Heart left ventricle (tissue), 13 donors: ENCODE measurements at regions not wholly inside any gene's neighbourhood (a gene's known extent, or its start where the extent isn't known, plus 50 kb on each side); places are given as distances from the start of the nearest gene placed in this dataset.

Experiments
- POLR2A ChIP-seq, 2 donors: fragments of 450-650 bp; IDR thresholded peaks; one replicate each; pipeline ENCODE4 v1.6.1; 2017; ENCODE audit warnings: antibody characterized with exemption in 2 of 2, mild to moderate bottlenecking in 2 of 2, moderate library complexity in 2 of 2
- TF ChIP-seq, protein P1 (sequence below), 12 donors: fragments of 200-600 bp; sonication (generic) in 4 of 12; IDR thresholded peaks; one replicate each; pipeline versions ENCODE4 v1.5.0 to v1.8.0; 2018 to 2022; ENCODE audit warnings: antibody characterized with exemption in 12 of 12, mild to moderate bottlenecking in 5 of 12
- donor health status: ischemic (EF 13 %, LVEDD 7.1; RV severe dilation, severe dysfunction).
- donor health status: DM: no; HTN: yes; CAD: no.
- donor health status: DM: no; HTN: no; CAD: no.
- donor health status: ischemic (EF 25% LVEDD 6.9; RV normal size, moderate dysfunction).
- donor health status: ischemic (EF 25% LVEDD 5.7; RV mildly dilated, moderate dysfunction).
- donor health status: ischemic (EF 35%, LVEDD 5.7; RV mildly dilated, moderate dysfunction).
- donor health status: nonischemic (EF 11% LVEDD 7.7; RV severe dilation, severe dysfunction).
- donor health status: DM: yes; HTN: yes; CAD: no.
- donor health status: PGD.
- donor health status: ischemic (EF 29% LVEDD 5.4; RV normal size, mild dysfunction).
- donor health status: nonischemic (EF 23%, LVEDD 6.1; RV moderate dilation, normal function).

- TF ChIP-seq, protein P1, sequence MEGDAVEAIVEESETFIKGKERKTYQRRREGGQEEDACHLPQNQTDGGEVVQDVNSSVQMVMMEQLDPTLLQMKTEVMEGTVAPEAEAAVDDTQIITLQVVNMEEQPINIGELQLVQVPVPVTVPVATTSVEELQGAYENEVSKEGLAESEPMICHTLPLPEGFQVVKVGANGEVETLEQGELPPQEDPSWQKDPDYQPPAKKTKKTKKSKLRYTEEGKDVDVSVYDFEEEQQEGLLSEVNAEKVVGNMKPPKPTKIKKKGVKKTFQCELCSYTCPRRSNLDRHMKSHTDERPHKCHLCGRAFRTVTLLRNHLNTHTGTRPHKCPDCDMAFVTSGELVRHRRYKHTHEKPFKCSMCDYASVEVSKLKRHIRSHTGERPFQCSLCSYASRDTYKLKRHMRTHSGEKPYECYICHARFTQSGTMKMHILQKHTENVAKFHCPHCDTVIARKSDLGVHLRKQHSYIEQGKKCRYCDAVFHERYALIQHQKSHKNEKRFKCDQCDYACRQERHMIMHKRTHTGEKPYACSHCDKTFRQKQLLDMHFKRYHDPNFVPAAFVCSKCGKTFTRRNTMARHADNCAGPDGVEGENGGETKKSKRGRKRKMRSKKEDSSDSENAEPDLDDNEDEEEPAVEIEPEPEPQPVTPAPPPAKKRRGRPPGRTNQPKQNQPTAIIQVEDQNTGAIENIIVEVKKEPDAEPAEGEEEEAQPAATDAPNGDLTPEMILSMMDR (IDR thresholded peaks at IDR 0.05) = no peak
- no peak for TF ChIP-seq POLR2A (IDR thresholded peaks at IDR 0.05)
These were observed 599.9 kb upstream of the RGS18 start for GRCh38 chr1:191558379-191558778.
